ENCODE measurements at regions not wholly inside any gene's neighbourhood (a gene's known extent, or its start where the extent isn't known, plus 50 kb on each side); places are given as distances from the start of the nearest gene placed in this dataset.

DNA sequence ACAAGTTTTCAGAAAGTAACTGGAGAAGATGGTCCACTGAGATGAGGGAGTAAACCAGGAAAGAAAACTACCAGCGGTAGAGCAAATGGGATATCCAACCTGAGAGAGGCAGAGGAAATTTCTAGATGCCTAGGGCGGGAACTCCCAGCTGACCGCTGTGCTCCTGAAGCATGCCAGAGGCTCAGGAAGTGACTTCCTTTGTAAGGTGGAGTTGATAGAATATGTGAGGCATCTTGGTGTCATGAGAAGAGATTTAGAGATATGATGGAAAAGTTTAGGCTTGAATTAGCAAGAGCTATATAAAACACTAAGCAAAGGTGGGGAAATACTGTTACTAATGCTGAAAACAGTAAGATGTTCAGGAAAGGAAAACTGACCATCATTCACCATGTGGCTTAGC is 124.1 kb downstream of the C9orf152 start:
- no peak for TF ChIP-seq EZH2phosphoT487 (IDR thresholded peaks at IDR 0.05; ENCODE audit: borderline replicate concordance, low read length)
- TF ChIP-seq, protein P1, sequence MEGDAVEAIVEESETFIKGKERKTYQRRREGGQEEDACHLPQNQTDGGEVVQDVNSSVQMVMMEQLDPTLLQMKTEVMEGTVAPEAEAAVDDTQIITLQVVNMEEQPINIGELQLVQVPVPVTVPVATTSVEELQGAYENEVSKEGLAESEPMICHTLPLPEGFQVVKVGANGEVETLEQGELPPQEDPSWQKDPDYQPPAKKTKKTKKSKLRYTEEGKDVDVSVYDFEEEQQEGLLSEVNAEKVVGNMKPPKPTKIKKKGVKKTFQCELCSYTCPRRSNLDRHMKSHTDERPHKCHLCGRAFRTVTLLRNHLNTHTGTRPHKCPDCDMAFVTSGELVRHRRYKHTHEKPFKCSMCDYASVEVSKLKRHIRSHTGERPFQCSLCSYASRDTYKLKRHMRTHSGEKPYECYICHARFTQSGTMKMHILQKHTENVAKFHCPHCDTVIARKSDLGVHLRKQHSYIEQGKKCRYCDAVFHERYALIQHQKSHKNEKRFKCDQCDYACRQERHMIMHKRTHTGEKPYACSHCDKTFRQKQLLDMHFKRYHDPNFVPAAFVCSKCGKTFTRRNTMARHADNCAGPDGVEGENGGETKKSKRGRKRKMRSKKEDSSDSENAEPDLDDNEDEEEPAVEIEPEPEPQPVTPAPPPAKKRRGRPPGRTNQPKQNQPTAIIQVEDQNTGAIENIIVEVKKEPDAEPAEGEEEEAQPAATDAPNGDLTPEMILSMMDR (conservative IDR thresholded peaks at IDR 0.05; ENCODE audit: low read depth, low read length): no peak

All from PC-3 (cell line).